ENCODE measurements at regions not wholly inside any gene's neighbourhood (a gene's known extent, or its start where the extent isn't known, plus 50 kb on each side); places are given as distances from the start of the nearest gene placed in this dataset.

DNA sequence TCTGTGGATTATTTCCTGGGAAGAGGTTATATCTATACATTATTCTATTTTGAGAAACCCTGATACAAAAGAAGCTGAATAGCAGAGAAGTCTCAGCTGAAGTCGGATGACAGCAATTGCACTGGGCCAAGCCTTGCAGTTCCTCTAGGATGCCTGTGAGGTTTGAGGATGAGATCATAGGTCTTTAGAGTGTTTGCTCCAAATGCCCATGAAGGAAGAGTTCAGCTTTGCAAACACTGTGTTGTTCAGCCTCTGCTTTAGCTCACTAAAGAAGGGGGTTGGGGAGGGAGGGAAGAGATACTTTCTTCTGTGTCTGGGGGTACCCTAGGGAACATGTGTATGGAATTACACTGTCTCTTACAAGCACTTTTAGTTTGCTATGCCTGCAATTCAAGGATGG is 282.5 kb upstream of the NRP1 start:
- TF ChIP-seq, protein P1, sequence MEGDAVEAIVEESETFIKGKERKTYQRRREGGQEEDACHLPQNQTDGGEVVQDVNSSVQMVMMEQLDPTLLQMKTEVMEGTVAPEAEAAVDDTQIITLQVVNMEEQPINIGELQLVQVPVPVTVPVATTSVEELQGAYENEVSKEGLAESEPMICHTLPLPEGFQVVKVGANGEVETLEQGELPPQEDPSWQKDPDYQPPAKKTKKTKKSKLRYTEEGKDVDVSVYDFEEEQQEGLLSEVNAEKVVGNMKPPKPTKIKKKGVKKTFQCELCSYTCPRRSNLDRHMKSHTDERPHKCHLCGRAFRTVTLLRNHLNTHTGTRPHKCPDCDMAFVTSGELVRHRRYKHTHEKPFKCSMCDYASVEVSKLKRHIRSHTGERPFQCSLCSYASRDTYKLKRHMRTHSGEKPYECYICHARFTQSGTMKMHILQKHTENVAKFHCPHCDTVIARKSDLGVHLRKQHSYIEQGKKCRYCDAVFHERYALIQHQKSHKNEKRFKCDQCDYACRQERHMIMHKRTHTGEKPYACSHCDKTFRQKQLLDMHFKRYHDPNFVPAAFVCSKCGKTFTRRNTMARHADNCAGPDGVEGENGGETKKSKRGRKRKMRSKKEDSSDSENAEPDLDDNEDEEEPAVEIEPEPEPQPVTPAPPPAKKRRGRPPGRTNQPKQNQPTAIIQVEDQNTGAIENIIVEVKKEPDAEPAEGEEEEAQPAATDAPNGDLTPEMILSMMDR (conservative IDR thresholded peaks at IDR 0.05; ENCODE audit: low read depth, low read length), result no peak
- H3K4me3 ChIP-seq (ENCODE audit: low read length), result no peak overlapping the region
- DNase-seq (ENCODE audit: low read depth), result no peak

DNA sequence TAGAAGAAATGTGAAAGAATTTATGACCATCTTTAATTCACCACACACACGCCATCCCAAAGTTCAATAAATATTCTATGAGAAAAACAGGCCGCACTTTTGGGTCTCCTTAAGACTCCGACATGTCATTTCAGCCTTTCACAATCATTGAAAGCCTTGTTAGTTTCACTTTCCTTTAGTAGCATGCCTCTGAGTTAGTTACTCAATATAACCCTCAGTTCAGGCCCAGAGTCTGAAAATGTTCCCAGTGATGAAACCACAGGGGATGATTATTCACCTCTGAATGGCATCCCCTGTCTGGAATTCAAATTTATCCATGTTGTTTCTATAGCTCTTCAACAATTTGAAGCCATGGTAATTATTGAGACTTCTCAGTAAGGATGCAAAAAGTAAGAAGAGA is 278.1 kb upstream of the NRP1 start:
- TF ChIP-seq, protein P1 (conservative IDR thresholded peaks at IDR 0.05; ENCODE audit: low read depth, low read length), result no peak
- H3K4me3 ChIP-seq (ENCODE audit: low read length), result no peak overlapping the region
- DNase-seq (ENCODE audit: low read depth), result no peak

DNA sequence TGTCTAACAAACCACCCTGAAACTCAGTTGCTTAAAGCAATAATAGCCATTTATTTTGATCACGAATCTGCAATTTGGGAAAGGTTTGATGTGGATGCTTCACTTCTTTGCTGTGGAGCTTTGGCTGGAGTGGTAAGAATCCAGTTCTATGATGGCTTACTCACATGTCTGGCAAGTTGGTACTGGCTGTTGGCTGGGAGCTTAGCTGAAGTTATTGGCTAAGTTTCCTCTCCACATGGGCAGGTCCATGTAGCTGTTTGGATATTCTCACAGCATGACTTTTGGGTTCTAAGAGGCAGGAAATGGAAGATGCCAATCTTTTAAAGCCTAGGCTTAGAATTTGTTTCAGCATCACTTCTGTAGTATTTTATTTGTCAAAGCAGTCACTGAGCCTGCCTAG is 277.6 kb upstream of the NRP1 start:
- no peak for DNase-seq (ENCODE audit: low read depth)
- TF ChIP-seq, protein P1 (conservative IDR thresholded peaks at IDR 0.05; ENCODE audit: low read depth, low read length), result no peak
- no peak overlapping the region for H3K4me3 ChIP-seq (ENCODE audit: low read length)

DNA sequence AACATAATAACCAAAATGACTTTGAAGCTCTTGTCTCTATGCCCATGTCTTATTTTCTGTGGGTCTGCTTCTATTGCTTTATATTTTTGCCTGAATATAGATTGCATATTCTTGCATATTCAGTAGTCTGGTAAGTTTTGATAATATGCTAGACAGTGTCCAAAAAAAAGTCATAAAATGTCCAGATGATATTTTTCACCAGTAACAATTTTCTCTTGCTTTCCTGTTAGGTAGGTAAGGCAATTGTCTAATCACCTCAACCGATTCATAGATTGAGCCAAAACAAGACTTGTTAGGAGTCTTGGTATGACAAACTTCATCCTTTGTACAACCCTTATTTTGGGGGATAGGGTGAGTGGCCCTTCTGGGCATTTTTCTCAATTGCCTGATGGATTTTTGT is 277.0 kb upstream of the NRP1 start:
- DNase-seq (ENCODE audit: low read depth), result no peak
- H3K4me3 ChIP-seq (ENCODE audit: low read length), result no peak overlapping the region
- TF ChIP-seq, protein P1 (conservative IDR thresholded peaks at IDR 0.05; ENCODE audit: low read depth, low read length), result no peak

DNA sequence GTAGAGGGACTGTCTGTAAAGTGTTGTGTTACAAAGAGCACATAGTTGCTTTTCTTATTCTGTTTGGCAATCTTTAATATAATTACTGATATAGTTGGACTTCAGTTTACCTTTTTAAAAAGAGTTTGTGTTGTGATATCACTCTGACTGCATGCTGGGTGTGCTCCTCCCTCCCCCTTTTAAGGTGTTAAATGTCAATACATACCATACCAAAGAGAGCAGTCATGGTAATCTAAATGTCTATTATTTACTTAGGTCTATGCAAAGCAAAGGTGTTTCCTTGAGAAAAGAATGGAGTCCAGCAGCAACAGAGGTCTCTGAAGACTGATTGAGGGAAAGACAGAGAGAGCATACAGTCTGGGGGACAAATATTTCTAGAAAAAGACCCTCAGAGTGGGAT is 275.1 kb upstream of the NRP1 start:
- TF ChIP-seq, protein P1 (conservative IDR thresholded peaks at IDR 0.05; ENCODE audit: low read depth, low read length), result no peak
- no peak overlapping the region for H3K4me3 ChIP-seq (ENCODE audit: low read length)
- no peak for DNase-seq (ENCODE audit: low read depth)

DNA sequence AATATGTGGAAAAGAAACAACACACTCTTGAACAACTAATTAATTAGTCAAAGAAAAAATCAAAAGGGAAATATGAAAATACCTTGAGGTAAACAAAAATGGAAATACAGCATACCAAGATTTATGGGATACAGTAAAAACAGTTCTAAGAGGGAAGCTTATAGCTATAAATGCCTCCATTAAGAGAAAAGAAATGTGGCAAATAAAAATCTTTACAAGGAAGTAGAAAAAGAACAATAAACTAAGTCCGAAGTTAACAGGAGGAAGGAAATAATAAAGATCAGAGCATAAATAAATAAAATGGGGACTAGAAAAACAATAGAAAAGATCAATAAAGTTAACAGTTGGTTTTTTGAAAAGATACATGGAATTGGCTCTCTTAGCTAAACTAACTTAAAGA is 267.8 kb upstream of the NRP1 start:
- no peak for DNase-seq (ENCODE audit: low read depth)
- TF ChIP-seq, protein P1 (conservative IDR thresholded peaks at IDR 0.05; ENCODE audit: low read depth, low read length), result no peak
- H3K4me3 ChIP-seq (ENCODE audit: low read length), result no peak overlapping the region

DNA sequence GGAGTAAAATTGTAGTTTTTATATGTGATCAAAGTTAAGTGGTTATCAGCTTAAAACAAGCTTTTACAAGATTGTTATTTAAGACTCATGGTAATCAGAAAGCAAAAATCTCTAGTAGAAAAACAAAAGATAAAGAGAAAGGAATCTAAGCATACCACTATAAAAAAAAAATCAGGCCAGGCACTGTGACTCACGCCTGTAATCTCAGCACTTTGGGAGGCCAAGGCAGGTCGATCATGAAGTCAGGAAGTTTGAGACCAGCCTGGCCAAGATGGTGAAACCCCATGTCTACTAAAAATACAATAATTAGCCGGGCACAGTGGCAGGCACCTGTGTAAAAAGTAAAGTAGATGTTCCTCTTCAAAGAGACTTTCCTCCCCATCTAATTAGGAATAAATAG is 265.9 kb upstream of the NRP1 start:
- TF ChIP-seq, protein P1 (conservative IDR thresholded peaks at IDR 0.05; ENCODE audit: low read depth, low read length), result no peak
- H3K4me3 ChIP-seq (ENCODE audit: low read length), result no peak overlapping the region
- peak; percentile 0 for DNase-seq (ENCODE audit: low read depth)
